GM12878 (cell line): ENCODE measurements at regions not wholly inside any gene's neighbourhood (a gene's known extent, or its start where the extent isn't known, plus 50 kb on each side); places are given as distances from the start of the nearest gene placed in this dataset.

Experiments
- HDGF ChIP-seq: fragments of 450-650 bp; IDR thresholded peaks from 2 replicates; pipeline ENCODE4 v1.6.1; 2016; ENCODE audit warnings: antibody characterized with exemption
- KAT2A ChIP-seq: conservative IDR thresholded peaks from 2 replicates; pipeline ENCODE4 v1.6.1; 2011; ENCODE audit warnings: low read depth, low read length; ENCODE audit not compliant: control insufficient read depth
- MYC ChIP-seq: IDR thresholded peaks from 2 replicates; pipeline ENCODE4 v1.6.1; 2011; ENCODE audit warnings: mild to moderate bottlenecking, low read length, moderate library complexity, inconsistent platforms; ENCODE audit not compliant: insufficient read depth, insufficient replicate concordance, insufficient read length, severe bottlenecking
- TF ChIP-seq, protein P1 (sequence below): fragments of 150-350 bp; IDR thresholded peaks from 2 replicates; pipeline ENCODE4 v1.6.1; 2016; ENCODE audit warnings: low read depth, low read length
- TF ChIP-seq, protein P2 (sequence below): fragments of 450-650 bp; IDR thresholded peaks from 2 replicates; pipeline ENCODE4 v1.6.1; 2017; ENCODE audit warnings: mild to moderate bottlenecking, low read depth, inconsistent platforms; ENCODE audit not compliant: poor library complexity, severe bottlenecking
- TF ChIP-seq, protein P3 (sequence below): fragments of 150-350 bp; IDR thresholded peaks from 2 replicates; pipeline ENCODE4 v1.6.1; 2014; ENCODE audit warnings: mild to moderate bottlenecking, low read depth, low read length

DNA sequence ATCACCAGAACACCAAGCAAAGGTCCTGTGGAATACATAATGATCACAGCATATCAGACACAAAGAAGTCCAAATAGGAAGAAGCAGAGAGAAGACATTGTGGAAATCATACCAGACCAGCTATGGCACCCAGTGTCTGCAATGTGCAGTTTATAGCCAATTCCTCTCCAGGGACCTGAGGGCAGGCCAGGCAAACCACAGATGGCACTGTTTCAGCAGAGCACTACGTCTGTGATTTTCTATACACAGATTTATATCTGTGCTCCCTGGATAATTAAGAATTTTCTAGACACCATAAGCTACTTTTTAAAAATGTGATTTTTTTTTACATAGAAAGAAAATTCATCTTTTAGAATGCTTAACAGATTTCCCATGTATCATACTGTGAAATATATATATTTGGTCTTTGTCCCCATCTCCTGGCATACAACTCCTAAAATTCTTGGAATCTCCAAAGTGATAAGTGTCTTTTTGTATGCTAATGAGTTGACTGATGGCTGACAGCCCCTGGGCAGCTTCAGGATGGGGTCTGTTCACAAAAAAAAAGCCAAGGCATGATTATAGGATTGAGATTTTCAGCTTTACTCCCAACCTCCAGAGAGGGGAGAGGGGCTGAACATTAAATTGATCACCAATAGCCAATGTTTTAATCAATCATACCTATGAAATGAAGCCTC is 498.1 kb downstream of the SIPA1L2 start (continued):
- TF ChIP-seq, protein P1, sequence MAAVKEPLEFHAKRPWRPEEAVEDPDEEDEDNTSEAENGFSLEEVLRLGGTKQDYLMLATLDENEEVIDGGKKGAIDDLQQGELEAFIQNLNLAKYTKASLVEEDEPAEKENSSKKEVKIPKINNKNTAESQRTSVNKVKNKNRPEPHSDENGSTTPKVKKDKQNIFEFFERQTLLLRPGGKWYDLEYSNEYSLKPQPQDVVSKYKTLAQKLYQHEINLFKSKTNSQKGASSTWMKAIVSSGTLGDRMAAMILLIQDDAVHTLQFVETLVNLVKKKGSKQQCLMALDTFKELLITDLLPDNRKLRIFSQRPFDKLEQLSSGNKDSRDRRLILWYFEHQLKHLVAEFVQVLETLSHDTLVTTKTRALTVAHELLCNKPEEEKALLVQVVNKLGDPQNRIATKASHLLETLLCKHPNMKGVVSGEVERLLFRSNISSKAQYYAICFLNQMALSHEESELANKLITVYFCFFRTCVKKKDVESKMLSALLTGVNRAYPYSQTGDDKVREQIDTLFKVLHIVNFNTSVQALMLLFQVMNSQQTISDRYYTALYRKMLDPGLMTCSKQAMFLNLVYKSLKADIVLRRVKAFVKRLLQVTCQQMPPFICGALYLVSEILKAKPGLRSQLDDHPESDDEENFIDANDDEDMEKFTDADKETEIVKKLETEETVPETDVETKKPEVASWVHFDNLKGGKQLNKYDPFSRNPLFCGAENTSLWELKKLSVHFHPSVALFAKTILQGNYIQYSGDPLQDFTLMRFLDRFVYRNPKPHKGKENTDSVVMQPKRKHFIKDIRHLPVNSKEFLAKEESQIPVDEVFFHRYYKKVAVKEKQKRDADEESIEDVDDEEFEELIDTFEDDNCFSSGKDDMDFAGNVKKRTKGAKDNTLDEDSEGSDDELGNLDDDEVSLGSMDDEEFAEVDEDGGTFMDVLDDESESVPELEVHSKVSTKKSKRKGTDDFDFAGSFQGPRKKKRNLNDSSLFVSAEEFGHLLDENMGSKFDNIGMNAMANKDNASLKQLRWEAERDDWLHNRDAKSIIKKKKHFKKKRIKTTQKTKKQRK: no peak
- TF ChIP-seq KAT2A (no peak), MYC (no peak), HDGF (no peak)
- TF ChIP-seq, protein P2, sequence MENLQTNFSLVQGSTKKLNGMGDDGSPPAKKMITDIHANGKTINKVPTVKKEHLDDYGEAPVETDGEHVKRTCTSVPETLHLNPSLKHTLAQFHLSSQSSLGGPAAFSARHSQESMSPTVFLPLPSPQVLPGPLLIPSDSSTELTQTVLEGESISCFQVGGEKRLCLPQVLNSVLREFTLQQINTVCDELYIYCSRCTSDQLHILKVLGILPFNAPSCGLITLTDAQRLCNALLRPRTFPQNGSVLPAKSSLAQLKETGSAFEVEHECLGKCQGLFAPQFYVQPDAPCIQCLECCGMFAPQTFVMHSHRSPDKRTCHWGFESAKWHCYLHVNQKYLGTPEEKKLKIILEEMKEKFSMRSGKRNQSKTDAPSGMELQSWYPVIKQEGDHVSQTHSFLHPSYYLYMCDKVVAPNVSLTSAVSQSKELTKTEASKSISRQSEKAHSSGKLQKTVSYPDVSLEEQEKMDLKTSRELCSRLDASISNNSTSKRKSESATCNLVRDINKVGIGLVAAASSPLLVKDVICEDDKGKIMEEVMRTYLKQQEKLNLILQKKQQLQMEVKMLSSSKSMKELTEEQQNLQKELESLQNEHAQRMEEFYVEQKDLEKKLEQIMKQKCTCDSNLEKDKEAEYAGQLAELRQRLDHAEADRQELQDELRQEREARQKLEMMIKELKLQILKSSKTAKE: no peak
- TF ChIP-seq, protein P3, sequence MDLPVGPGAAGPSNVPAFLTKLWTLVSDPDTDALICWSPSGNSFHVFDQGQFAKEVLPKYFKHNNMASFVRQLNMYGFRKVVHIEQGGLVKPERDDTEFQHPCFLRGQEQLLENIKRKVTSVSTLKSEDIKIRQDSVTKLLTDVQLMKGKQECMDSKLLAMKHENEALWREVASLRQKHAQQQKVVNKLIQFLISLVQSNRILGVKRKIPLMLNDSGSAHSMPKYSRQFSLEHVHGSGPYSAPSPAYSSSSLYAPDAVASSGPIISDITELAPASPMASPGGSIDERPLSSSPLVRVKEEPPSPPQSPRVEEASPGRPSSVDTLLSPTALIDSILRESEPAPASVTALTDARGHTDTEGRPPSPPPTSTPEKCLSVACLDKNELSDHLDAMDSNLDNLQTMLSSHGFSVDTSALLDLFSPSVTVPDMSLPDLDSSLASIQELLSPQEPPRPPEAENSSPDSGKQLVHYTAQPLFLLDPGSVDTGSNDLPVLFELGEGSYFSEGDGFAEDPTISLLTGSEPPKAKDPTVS: no peak
